ENCODE measurements at regions not wholly inside any gene's neighbourhood (a gene's known extent, or its start where the extent isn't known, plus 50 kb on each side); places are given as distances from the start of the nearest gene placed in this dataset.

- Histone ChIP-seq H3K27me3 (no peaks in the 10 kb centered on the region), H3K27ac (no peak overlapping the region), H3K4me1 (no peaks in the 10 kb centered on the region), H3K9me3 (no peaks in the 10 kb centered on the region), H3K4me3 (no peak overlapping the region), H3K36me3 (no peaks in the 10 kb centered on the region)
- WGBS, 2 donors = 69 to 76% methylated on average over 9 of the region's 9 CpGs
- no peak for ATAC-seq
- no peak for TF ChIP-seq CTCF (IDR thresholded peaks at IDR 0.05)
- intact Hi-C loops (cut with DNase I) = no loop called here
- no peak for FAIRE-seq
- DNase-seq = no peak
Observed at GRCh38 chr16:6155271-6155670, 1057.7 kb upstream of the EEF2KMT start.

GRCh38 chr16:6153901-6154300 is 1056.3 kb upstream of the EEF2KMT start:
- no peak overlapping the region for H3K27ac ChIP-seq
- 70 to 80% methylated on average over 5 of the region's 5 CpGs for WGBS, 2 donors
- intact Hi-C loops (cut with DNase I) = no loop called here
- FAIRE-seq (no peak), DNase-seq (no peak), ATAC-seq (no peak)
- H3K36me3 ChIP-seq = no peaks in the 10 kb centered on the region
- no peaks in the 10 kb centered on the region for H3K9me3 ChIP-seq
- TF ChIP-seq CTCF (IDR thresholded peaks at IDR 0.05) = no peak
- H3K27me3 ChIP-seq = no peaks in the 10 kb centered on the region
- H3K4me3 ChIP-seq = no peak overlapping the region
- no peaks in the 10 kb centered on the region for H3K4me1 ChIP-seq

- 74 to 79% methylated on average over 10 of the region's 10 CpGs for WGBS, 2 donors
- TF ChIP-seq CTCF (IDR thresholded peaks at IDR 0.05) = no peak
- no peak overlapping the region for H3K4me3 ChIP-seq
- no peaks in the 10 kb centered on the region for H3K36me3 ChIP-seq
- intact Hi-C loops (cut with DNase I) = no loop called here
- no peaks in the 10 kb centered on the region for H3K9me3 ChIP-seq
- H3K4me1 ChIP-seq = no peaks in the 10 kb centered on the region
- FAIRE-seq = no peak
- no peak overlapping the region for H3K27ac ChIP-seq
- no peak for DNase-seq
- no peak for ATAC-seq
- H3K27me3 ChIP-seq = no peaks in the 10 kb centered on the region
Observed at GRCh38 chr16:6149031-6149430, 1051.4 kb upstream of the EEF2KMT start.

GRCh38 chr16:6148361-6148760 is 1050.8 kb upstream of the EEF2KMT start:
- no peak for TF ChIP-seq CTCF (IDR thresholded peaks at IDR 0.05)
- FAIRE-seq (no peak), DNase-seq (no peak), ATAC-seq (no peak)
- no peaks in the 10 kb centered on the region for H3K36me3 ChIP-seq
- WGBS, 2 donors = 36 to 52% methylated on average over 2 of the region's 2 CpGs
- H3K27me3 ChIP-seq = no peaks in the 10 kb centered on the region
- no peak overlapping the region for H3K4me3 ChIP-seq
- H3K9me3 ChIP-seq = no peaks in the 10 kb centered on the region
- intact Hi-C loops (cut with DNase I) = no loop called here
- no peaks in the 10 kb centered on the region for H3K4me1 ChIP-seq
- no peak overlapping the region for H3K27ac ChIP-seq

GRCh38 chr16:6146874-6147425 is 1049.4 kb upstream of the EEF2KMT start:
- Histone ChIP-seq H3K27ac (no peak overlapping the region), H3K4me3 (no peak overlapping the region), H3K4me1 (no peaks in the 10 kb centered on the region), H3K9me3 (no peaks in the 10 kb centered on the region), H3K27me3 (no peaks in the 10 kb centered on the region), H3K36me3 (no peaks in the 10 kb centered on the region)
- ATAC-seq (no peak), FAIRE-seq (no peak), DNase-seq (no peak)
- intact Hi-C loops (cut with DNase I) = no loop called here
- no peak for TF ChIP-seq CTCF (IDR thresholded peaks at IDR 0.05)
- WGBS, 2 donors = 48% methylated on average over 9 of the region's 9 CpGs
